Neural progenitor cell (in vitro differentiated cells): ENCODE measurements at regions not wholly inside any gene's neighbourhood (a gene's known extent, or its start where the extent isn't known, plus 50 kb on each side); places are given as distances from the start of the nearest gene placed in this dataset.

Source experiments
- DNase-seq: peaks from one replicate; pipeline ENCODE4 v3.0.0-alpha.2; 2016; ENCODE audit warnings: low spot score
- H2AFZ ChIP-seq: fragments of 200-600 bp; sonication (generic); replicated peaks from 2 replicates; pipeline ENCODE4 v1.6.1; 2016; ENCODE audit warnings: antibody characterized with exemption
- H3F3A ChIP-seq: fragments of 200-600 bp; sonication (generic); 2 replicates; pipeline ENCODE4 v1.6.1; 2016; ENCODE audit warnings: antibody characterized with exemption, low read depth
- H3K27ac ChIP-seq: fragments of 200-600 bp; sonication (generic); 2 replicates; pipeline ENCODE4 v1.5.1; 2016; ENCODE audit warnings: mild to moderate bottlenecking
- H3K27me3 ChIP-seq: fragments of 200-600 bp; sonication (generic); 2 replicates; pipeline ENCODE4 v1.6.1; 2016; ENCODE audit warnings: mild to moderate bottlenecking, moderate library complexity
- H3K36me3 ChIP-seq: fragments of 200-600 bp; sonication (generic); 2 replicates; pipeline ENCODE4 v1.5.1; 2016
- H3K4me1 ChIP-seq: fragments of 200-600 bp; sonication (generic); 2 replicates; pipeline ENCODE4 v1.6.1; 2016; ENCODE audit warnings: mixed run types
- H3K4me2 ChIP-seq: fragments of 200-600 bp; sonication (generic); 2 replicates; pipeline ENCODE4 v1.6.1; 2016
- H3K4me3 ChIP-seq: fragments of 200-600 bp; sonication (generic); 2 replicates; pipeline ENCODE4 v1.5.1; 2016
- H3K79me2 ChIP-seq: fragments of 200-600 bp; sonication (generic); 2 replicates; pipeline ENCODE4 v1.6.1; 2016; ENCODE audit warnings: low read depth
- H3K9ac ChIP-seq: fragments of 200-600 bp; sonication (generic); 2 replicates; pipeline ENCODE4 v1.6.1; 2016
- H3K9me3 ChIP-seq: fragments of 200-600 bp; sonication (generic); 2 replicates; pipeline ENCODE4 v1.5.1; 2016; ENCODE audit warnings: low read depth
- H4K20me1 ChIP-seq: fragments of 200-600 bp; sonication (generic); 2 replicates; pipeline ENCODE4 v1.6.1; 2016; ENCODE audit warnings: low read depth
- H3K27ac Mint-ChIP-seq: 3 replicates; pipeline ENCODE4 v1.8.0; 2021; ENCODE audit warnings: mixed read lengths
- H3K27me3 Mint-ChIP-seq: 2 replicates; pipeline ENCODE4 v1.8.0; 2022; ENCODE audit warnings: low read depth, mild to moderate bottlenecking, inconsistent platforms, moderate library complexity, mixed read lengths; ENCODE audit not compliant: insufficient read depth
- H3K36me3 Mint-ChIP-seq: 3 replicates; pipeline ENCODE4 v1.8.0; 2021; ENCODE audit warnings: mixed read lengths
- H3K4me1 Mint-ChIP-seq: 3 replicates; pipeline ENCODE4 v1.8.0; 2021; ENCODE audit warnings: mixed read lengths
- H3K4me3 Mint-ChIP-seq: 3 replicates; pipeline ENCODE4 v1.8.0; 2021; ENCODE audit warnings: mild to moderate bottlenecking, moderate library complexity, mixed read lengths
- H3K9me3 Mint-ChIP-seq: 3 replicates; pipeline ENCODE4 v1.8.0; 2020; ENCODE audit warnings: mixed read lengths
- CTCF ChIP-seq: fragments of 200-600 bp; sonication (generic); IDR thresholded peaks from 2 replicates; pipeline ENCODE4 v1.5.1; 2017; ENCODE audit warnings: antibody characterized with exemption, mild to moderate bottlenecking
- EZH2 ChIP-seq: fragments of 200-600 bp; sonication (generic); IDR thresholded peaks from 2 replicates; pipeline ENCODE4 v1.6.1; 2017; ENCODE audit warnings: antibody characterized with exemption, mild to moderate bottlenecking, moderate library complexity
- EZH2phosphoT487 ChIP-seq: fragments of 200-600 bp; sonication (generic); IDR thresholded peaks from 2 replicates; pipeline ENCODE4 v1.6.1; 2017; ENCODE audit warnings: antibody characterized with exemption

GRCh38 chr3:24956613-24957012, 462.0 kb upstream of the THRB start:
- Mint-ChIP-seq H3K4me3 (no peak overlapping the region), H3K4me1 (peaks cover 5% of the 10 kb centered on the region), H3K27ac (no peak overlapping the region), H3K27me3 (peaks cover 2% of the 10 kb centered on the region), H3K9me3 (peaks cover 6% of the 10 kb centered on the region), H3K36me3 (no peaks in the 10 kb centered on the region)
- H4K20me1 ChIP-seq, result no peaks in the 10 kb centered on the region
- H3K4me3 ChIP-seq, result no peak overlapping the region
- no peak overlapping the region for H3K4me2 ChIP-seq
- H3K4me1 ChIP-seq, result peaks cover 22% of the 10 kb centered on the region
- H3K9me3 ChIP-seq, result no peaks in the 10 kb centered on the region
- H3K79me2 ChIP-seq, result no peaks in the 10 kb centered on the region
- no peak for TF ChIP-seq EZH2phosphoT487
- TF ChIP-seq CTCF, result no peak
- TF ChIP-seq EZH2, result no peak
- peaks cover 39% of the 10 kb centered on the region for H3K27me3 ChIP-seq
- H3K27ac ChIP-seq, result no peak overlapping the region
- no peak overlapping the region for H2AFZ ChIP-seq
- DNase-seq, result no peak
- H3F3A ChIP-seq, result no peaks in the 10 kb centered on the region
- H3K9ac ChIP-seq, result no peak overlapping the region
- H3K36me3 ChIP-seq, result no peaks in the 10 kb centered on the region

GRCh38 chr3:24958271-24958670, 463.6 kb upstream of the THRB start:
- no peak overlapping the region for H3K27ac ChIP-seq
- Mint-ChIP-seq H3K27me3 (peaks cover 2% of the 10 kb centered on the region), H3K27ac (no peak overlapping the region), H3K36me3 (no peaks in the 10 kb centered on the region), H3K4me3 (no peak overlapping the region), H3K9me3 (peaks cover 6% of the 10 kb centered on the region), H3K4me1 (no peaks in the 10 kb centered on the region)
- H3K79me2 ChIP-seq, result no peaks in the 10 kb centered on the region
- no peak for DNase-seq
- H3K36me3 ChIP-seq, result no peaks in the 10 kb centered on the region
- TF ChIP-seq CTCF (no peak), EZH2phosphoT487 (no peak), EZH2 (no peak)
- peaks cover 7% of the 10 kb centered on the region for H3K4me1 ChIP-seq
- no peak overlapping the region for H3K4me2 ChIP-seq
- peaks cover 27% of the 10 kb centered on the region for H3K27me3 ChIP-seq
- H3F3A ChIP-seq, result no peaks in the 10 kb centered on the region
- H3K9ac ChIP-seq, result no peak overlapping the region
- no peaks in the 10 kb centered on the region for H4K20me1 ChIP-seq
- no peak overlapping the region for H2AFZ ChIP-seq
- H3K9me3 ChIP-seq, result no peaks in the 10 kb centered on the region
- H3K4me3 ChIP-seq, result no peak overlapping the region

- Mint-ChIP-seq H3K36me3 (no peaks in the 10 kb centered on the region), H3K9me3 (peaks cover 6% of the 10 kb centered on the region), H3K4me1 (no peaks in the 10 kb centered on the region), H3K27me3 (peaks cover 2% of the 10 kb centered on the region), H3K27ac (no peak overlapping the region), H3K4me3 (no peak overlapping the region)
- Histone ChIP-seq H3K79me2 (no peaks in the 10 kb centered on the region), H4K20me1 (no peaks in the 10 kb centered on the region), H3K4me2 (no peak overlapping the region), H3K27me3 (peaks cover 20% of the 10 kb centered on the region), H3K4me1 (no peaks in the 10 kb centered on the region), H3K4me3 (no peak overlapping the region), H3K36me3 (no peaks in the 10 kb centered on the region), H3F3A (no peaks in the 10 kb centered on the region), H3K27ac (no peak overlapping the region), H3K9me3 (no peaks in the 10 kb centered on the region), H3K9ac (no peak overlapping the region), H2AFZ (no peak overlapping the region)
- DNase-seq, result no peak
- no peak for TF ChIP-seq EZH2
- TF ChIP-seq CTCF, result no peak
- no peak for TF ChIP-seq EZH2phosphoT487
Observed at GRCh38 chr3:24958910-24959447, 464.3 kb upstream of the THRB start.
